ENCODE measurements at regions not wholly inside any gene's neighbourhood (a gene's known extent, or its start where the extent isn't known, plus 50 kb on each side); places are given as distances from the start of the nearest gene placed in this dataset.

- TF ChIP-seq, protein P1, sequence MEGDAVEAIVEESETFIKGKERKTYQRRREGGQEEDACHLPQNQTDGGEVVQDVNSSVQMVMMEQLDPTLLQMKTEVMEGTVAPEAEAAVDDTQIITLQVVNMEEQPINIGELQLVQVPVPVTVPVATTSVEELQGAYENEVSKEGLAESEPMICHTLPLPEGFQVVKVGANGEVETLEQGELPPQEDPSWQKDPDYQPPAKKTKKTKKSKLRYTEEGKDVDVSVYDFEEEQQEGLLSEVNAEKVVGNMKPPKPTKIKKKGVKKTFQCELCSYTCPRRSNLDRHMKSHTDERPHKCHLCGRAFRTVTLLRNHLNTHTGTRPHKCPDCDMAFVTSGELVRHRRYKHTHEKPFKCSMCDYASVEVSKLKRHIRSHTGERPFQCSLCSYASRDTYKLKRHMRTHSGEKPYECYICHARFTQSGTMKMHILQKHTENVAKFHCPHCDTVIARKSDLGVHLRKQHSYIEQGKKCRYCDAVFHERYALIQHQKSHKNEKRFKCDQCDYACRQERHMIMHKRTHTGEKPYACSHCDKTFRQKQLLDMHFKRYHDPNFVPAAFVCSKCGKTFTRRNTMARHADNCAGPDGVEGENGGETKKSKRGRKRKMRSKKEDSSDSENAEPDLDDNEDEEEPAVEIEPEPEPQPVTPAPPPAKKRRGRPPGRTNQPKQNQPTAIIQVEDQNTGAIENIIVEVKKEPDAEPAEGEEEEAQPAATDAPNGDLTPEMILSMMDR (IDR thresholded peaks at IDR 0.05) = no peak
- no peak for TF ChIP-seq POLR2A (IDR thresholded peaks at IDR 0.05)
Measured at GRCh38 chr6:9632026-9632425, 782.8 kb downstream of the TFAP2A start.
